HG02588 (cell line): ENCODE measurements at regions not wholly inside any gene's neighbourhood (a gene's known extent, or its start where the extent isn't known, plus 50 kb on each side); places are given as distances from the start of the nearest gene placed in this dataset.

Experiments used
- ATAC-seq: cut with Tn5 transposase; IDR thresholded peaks from one replicate; pipeline ENCODE4 v1.9.1; 2021; ENCODE audit warnings: mild to moderate bottlenecking, moderate library complexity; ENCODE audit not compliant: unreplicated experiment

DNA sequence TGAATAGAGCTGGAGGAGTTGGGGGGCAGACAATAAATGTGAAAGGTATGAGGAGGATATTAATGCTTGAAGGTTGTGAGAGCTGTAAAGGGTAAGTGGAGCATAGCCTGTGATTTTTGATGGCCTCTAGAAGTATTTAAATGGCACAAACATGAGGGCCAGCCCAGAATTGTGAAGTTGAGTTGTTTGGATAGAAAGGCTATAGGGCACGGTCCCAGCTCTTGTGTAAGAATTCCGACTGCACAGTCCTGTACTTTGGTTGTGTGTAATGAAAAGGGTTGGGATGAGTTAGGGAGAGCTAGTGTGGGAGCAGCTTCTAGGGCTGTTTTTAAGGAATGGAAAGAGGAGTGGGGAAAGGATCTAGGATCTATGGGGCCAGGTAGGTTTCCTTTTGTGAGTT lies 665.5 kb downstream of the USP25 start:
- no peak for ATAC-seq

GRCh38 chr21:16402752-16403151 lies 673.0 kb downstream of the USP25 start:
- ATAC-seq = no peak

DNA sequence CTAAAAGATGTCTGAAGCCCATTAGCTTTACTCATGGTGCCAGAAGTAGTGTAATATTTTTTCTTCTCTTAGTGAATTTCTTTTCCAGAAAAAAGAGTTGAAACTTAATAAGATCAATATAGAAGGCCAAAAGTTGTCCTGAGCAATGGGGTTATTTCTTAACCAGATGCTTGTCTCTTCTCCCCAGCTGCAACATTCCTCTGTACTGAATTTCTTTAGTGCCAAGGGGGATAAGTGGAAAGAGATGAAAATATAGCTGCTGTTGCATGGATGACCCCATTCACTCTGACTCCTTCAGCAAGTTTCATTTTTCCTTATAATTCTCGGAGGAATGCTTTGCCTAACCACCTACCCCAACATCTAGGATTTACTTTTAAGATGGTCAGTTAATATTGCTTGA lies 675.0 kb downstream of the USP25 start:
- ATAC-seq = no peak

- ATAC-seq = no peak
These were observed 676.6 kb downstream of the USP25 start for GRCh38 chr21:16406355-16406754.

DNA sequence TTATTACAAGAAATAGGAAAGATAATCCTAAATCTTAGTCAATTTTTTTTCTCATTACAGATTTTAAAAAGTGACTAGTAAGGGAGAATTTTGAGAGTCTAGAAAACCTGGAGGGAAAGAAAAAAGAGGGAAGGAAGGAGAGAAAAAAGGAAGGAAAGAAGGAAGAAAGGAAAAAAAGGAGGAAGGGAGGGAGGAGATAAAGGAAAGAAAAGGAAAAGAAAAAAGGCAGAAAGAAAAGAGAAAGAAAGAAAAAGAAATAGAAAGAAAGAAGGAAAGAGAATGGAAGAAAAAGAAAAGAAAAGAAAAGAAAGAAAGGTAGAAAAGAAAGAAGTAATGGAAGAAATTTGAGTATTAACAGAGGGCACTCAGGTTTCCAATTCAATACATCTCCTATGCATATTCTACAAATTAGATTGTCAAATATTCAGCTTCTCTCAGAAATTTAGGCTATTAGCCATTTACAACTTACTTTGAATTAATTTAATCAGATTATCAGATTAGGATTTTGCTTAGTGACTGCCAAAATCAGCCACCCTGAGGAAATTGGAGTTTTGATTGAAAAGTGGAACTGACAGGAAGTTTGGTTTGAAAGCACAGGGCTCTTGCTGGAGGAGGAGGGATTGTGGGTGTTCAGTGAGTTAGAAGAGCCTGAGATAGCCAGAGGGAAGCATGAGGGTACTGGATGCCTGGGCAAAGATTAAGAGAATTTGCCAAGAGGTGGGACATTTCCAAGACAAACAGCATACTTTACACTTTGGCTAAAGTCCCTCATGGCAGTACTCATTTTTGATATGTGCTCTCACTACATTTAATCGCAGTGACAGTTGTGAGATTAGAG lies 677.8 kb downstream of the USP25 start:
- no peak for ATAC-seq

DNA sequence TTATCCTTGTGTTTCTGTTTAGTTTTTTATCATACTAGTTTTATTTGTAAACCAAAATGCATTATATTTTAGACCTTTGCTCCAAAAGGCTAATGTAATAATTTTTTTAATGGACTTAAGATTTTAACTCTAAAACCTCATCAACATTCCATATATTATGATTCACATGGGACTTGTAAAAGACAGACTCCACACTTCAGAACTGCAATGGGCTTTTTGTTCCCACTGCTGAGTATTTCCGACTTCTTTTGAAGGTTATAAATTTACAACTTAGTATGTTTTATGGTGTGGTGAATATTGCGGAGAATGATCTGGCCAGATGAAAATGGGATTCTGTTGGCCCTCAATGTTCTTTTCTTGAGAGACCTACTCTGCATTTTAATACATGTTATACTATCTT lies 678.5 kb downstream of the USP25 start:
- ATAC-seq = no peak

GRCh38 chr21:16409352-16409751 lies 679.6 kb downstream of the USP25 start:
- no peak for ATAC-seq

- no peak for ATAC-seq
These were observed 688.4 kb downstream of the USP25 start for GRCh38 chr21:16418226-16418625.

- no peak for ATAC-seq
These were observed 688.9 kb downstream of the USP25 start for GRCh38 chr21:16418642-16419041.

GRCh38 chr21:16419188-16419921 lies 689.6 kb downstream of the USP25 start:
- no peak for ATAC-seq

GRCh38 chr21:16420031-16420724 lies 690.4 kb downstream of the USP25 start:
- ATAC-seq = no peak

DNA sequence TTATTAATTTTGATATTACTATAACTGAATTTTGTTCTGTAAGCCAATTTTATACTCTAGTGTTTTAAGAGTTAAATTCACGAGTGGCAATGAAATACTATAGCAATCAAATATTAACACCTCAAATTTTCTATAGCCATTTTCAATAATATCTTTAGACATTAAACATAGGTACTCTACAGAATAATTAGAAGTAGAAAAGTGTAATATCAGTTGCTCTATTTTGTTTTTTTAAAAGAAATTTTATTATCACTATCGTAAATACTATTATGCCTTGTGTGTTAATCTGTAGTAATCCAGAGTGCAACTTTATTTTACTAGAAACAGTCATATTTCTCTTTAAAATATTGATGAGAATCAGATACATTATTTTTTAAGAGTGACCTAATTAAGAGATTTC lies 691.2 kb downstream of the USP25 start:
- ATAC-seq = no peak

DNA sequence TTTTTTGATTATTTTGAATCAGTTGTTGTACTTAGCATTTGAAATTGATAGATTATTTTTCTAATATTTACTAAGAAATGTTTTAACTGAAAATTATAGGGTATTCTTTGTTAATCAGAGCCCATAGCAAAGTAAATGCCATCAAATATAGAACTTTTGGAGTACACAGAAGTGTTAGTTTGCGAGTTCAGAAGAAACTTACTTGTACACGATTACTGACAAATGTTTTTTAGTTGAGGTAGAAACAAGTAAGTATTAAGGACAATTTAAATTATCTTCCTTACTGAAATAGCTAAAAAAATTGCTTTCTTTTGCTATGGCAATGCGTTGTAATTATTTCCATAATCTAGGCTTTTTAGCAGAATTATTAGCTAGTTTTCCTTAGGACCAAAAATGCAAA lies 692.2 kb downstream of the USP25 start:
- no peak for ATAC-seq

DNA sequence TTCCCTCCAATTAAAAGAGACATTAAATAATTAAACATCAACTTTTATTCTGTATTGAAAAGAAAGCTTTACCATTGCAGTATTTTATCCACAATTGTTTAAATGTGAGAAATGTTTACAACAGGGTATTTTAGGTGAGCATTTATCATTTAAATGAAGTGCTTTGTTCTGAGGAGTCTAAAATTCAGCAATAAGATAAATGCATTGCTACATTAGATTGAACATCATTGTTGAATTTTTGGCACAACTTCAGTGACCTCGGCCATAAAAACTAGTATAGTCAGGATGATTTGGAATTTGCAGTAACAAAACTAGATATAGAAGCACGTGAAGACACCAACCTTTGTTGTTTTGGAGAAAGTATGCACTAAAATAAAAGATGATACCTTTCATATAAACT lies 692.9 kb downstream of the USP25 start:
- no peak for ATAC-seq

- ATAC-seq = no peak
These were observed 694.1 kb downstream of the USP25 start for GRCh38 chr21:16423921-16424320.

DNA sequence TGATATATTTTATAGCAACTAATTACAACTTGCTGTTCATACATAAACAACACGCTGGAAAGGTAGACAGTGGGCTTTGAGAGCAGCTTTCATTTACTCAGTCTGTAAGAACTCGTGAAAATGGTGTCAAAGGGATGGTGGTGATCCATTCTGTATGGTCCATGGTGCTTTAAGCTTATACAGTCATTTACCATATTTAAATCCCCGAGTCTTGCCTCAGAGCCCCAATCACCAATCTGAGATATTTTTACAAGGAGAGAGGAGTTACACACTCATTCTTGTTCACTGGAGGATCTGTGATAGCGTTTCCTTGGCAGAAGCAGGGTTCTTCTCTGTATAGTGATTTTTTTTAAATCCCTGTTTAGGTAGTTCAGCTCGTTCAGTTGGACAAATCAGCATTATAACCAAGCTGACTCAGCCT lies 694.6 kb downstream of the USP25 start:
- no peak for ATAC-seq

- no peak for ATAC-seq
These were observed 695.6 kb downstream of the USP25 start for GRCh38 chr21:16425376-16425775.

DNA sequence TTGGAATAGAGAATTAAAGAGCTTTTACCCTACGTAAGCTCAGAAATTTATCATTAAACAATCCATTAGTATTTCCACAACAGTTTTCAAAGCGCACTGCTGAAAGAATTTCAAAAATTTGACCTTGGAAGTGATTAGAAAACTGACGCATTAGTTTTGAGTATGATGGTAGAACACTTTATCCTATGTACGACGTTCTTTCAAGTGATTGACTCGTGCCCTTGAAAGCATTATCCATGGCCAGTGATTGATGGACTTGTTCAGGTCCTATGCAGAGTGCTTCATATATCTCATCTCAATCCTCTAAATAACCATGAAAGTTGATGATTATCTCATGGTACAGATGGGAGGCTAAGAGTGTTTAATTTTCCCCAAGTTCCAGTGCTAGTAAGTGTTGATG lies 697.2 kb downstream of the USP25 start:
- ATAC-seq = no peak

DNA sequence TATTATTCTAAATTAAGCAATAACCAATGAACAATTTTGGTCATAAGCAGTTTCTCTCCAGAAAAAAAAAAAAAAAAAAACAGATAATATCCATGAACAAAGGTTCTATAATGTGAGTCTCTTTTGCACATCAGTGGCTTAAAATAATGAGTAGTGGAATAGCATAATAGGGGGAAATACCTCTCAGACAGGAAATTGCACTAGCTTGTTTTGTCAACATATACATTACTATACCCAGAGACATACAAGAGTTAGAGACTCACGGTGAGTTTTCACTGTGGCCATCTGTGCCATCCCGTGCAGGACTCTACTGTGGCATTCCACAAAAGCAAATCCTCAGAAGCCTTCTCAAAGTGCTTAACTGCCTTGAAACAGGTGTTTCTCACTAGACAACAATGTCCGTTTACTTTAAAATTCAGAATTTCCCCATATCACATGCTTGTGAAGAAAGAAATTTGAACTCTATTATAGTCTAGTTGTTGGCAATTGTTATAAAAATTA lies 697.9 kb downstream of the USP25 start:
- ATAC-seq = no peak

GRCh38 chr21:16437586-16437985 lies 707.8 kb downstream of the USP25 start:
- ATAC-seq = no peak

DNA sequence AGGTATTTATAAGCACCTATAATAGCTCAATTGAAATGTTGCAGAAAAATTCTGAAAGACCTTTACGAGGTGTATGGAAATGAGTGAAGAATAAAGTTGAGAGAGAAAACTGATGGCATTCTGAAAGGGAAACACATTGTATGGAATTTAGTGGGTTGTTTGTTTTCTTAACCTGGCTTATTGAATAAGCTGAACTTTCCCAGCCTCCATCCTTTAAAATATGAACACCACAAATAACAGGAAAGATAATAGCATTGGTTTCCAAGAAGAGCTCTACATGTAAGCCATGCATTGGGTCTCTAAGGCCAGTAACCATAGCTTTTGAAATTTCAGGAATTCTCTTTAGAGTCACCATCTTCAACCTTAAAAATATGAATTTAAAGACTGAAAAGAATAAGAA lies 709.0 kb downstream of the USP25 start:
- no peak for ATAC-seq

DNA sequence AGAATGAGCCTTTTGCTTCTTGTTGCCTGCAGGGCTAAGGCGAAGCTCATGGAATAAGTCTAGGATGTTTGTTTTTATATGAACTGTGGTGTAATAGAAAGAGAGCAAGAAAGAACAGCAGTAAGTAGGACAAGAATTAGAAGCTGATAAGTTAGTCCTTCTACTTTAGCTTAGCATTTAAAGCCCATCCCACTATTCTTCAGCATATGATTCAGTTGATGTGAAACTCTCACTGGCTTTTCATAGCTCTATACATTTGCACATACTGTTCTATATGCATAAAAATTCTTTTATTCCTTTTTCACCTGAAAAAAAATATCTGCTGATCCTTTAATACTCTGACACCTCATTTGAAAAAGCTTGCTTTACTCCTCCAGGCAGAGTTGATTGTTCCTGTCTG lies 712.0 kb downstream of the USP25 start:
- no peak for ATAC-seq
